Astrocyte (in vitro differentiated cells and primary cell): ENCODE measurements at regions not wholly inside any gene's neighbourhood (a gene's known extent, or its start where the extent isn't known, plus 50 kb on each side); places are given as distances from the start of the nearest gene placed in this dataset.

Source experiments
- EZH2 ChIP-seq: IDR thresholded peaks from 2 replicates; pipeline ENCODE4 v1.6.1; 2012; ENCODE audit warnings: mild to moderate bottlenecking, low read length, inconsistent platforms; ENCODE audit not compliant: insufficient read depth
- TF ChIP-seq, protein P1 (sequence below): IDR thresholded peaks from 2 replicates; pipeline ENCODE4 v1.5.1; 2011; ENCODE audit warnings: low read depth, mild to moderate bottlenecking, inconsistent platforms, low read length, moderate library complexity; ENCODE audit not compliant: insufficient read depth

DNA sequence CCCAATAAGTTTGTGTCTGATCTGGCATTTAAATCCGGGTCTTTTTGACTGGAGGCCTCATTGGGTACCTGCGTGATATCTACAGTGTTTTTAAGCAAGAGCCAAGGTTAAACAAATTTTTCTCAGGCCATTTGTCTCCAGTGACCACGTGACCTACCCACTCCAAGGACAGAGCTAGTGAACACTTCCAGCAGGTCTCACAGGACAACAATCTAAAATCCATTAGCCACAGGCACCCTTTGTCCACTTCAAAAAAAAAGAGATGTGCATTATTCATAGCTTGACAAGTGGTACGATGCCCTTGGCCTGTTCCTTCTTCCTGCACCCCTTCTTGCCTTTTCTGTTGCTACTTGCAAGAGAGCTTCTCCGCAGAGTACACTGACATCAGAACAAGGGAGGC, 109.6 kb upstream of the GSC start:
- TF ChIP-seq, protein P1, sequence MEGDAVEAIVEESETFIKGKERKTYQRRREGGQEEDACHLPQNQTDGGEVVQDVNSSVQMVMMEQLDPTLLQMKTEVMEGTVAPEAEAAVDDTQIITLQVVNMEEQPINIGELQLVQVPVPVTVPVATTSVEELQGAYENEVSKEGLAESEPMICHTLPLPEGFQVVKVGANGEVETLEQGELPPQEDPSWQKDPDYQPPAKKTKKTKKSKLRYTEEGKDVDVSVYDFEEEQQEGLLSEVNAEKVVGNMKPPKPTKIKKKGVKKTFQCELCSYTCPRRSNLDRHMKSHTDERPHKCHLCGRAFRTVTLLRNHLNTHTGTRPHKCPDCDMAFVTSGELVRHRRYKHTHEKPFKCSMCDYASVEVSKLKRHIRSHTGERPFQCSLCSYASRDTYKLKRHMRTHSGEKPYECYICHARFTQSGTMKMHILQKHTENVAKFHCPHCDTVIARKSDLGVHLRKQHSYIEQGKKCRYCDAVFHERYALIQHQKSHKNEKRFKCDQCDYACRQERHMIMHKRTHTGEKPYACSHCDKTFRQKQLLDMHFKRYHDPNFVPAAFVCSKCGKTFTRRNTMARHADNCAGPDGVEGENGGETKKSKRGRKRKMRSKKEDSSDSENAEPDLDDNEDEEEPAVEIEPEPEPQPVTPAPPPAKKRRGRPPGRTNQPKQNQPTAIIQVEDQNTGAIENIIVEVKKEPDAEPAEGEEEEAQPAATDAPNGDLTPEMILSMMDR, result no peak
- TF ChIP-seq EZH2, result no peak
